ENCODE measurements at regions not wholly inside any gene's neighbourhood (a gene's known extent, or its start where the extent isn't known, plus 50 kb on each side); places are given as distances from the start of the nearest gene placed in this dataset.

DNA sequence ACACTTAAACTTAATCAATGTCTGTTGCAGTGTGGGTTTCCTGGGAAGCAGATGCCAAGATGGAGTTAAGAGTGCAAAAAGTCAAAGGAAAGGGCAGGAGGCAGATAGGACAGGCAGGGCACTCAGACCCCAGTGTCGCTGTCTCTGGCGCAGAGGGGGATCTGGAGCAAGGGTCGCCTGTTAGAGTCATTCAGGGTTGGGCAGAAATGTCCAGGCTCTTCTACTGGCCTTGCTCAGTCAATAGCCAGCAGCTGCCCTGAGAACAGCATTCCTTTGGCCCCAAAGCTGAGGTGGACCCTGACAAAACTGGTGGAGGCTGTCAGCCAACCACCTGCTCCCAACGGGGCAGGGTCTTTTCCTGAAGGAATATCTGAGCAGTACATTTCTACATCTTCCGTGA lies 97.1 kb upstream of the SLC66A3 start:
- no peak for TF ChIP-seq POLR2A (IDR thresholded peaks at IDR 0.05)
- TF ChIP-seq, protein P1, sequence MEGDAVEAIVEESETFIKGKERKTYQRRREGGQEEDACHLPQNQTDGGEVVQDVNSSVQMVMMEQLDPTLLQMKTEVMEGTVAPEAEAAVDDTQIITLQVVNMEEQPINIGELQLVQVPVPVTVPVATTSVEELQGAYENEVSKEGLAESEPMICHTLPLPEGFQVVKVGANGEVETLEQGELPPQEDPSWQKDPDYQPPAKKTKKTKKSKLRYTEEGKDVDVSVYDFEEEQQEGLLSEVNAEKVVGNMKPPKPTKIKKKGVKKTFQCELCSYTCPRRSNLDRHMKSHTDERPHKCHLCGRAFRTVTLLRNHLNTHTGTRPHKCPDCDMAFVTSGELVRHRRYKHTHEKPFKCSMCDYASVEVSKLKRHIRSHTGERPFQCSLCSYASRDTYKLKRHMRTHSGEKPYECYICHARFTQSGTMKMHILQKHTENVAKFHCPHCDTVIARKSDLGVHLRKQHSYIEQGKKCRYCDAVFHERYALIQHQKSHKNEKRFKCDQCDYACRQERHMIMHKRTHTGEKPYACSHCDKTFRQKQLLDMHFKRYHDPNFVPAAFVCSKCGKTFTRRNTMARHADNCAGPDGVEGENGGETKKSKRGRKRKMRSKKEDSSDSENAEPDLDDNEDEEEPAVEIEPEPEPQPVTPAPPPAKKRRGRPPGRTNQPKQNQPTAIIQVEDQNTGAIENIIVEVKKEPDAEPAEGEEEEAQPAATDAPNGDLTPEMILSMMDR (IDR thresholded peaks at IDR 0.05): no peak
- no peak for TF ChIP-seq EP300 (IDR thresholded peaks at IDR 0.05)
- no peak for TF ChIP-seq POLR2AphosphoS5 (IDR thresholded peaks at IDR 0.05)
